Left ventricle myocardium superior (tissue), 1 donor: ENCODE measurements at regions not wholly inside any gene's neighbourhood (a gene's known extent, or its start where the extent isn't known, plus 50 kb on each side); places are given as distances from the start of the nearest gene placed in this dataset.
A peak's percentile ranks its signal among the peaks of the same experiment; 100 is the strongest.

Source experiments
- ATAC-seq: fragments of 200-7000 bp; cut with Tn5 transposase; one replicate; pipeline ENCODE4 v1.9.1; 2020; ENCODE audit warnings: mild to moderate bottlenecking, moderate library complexity
- DNase-seq: peaks from one replicate; pipeline ENCODE4 v3.0.0-alpha.2; 2020
- intact Hi-C: fragments of 100-400 bp; cut with micrococcal nuclease; formaldehyde crosslinking; loops from one replicate; pipeline ENCODE4 v1.11.0; 2022
- donor health status: DM: no; HTN: yes; CAD: no; lungs with severe emphysema.

GRCh38 chr9:108363311-108363710, 492.5 kb downstream of the ACTL7B start:
- intact Hi-C loops, result no loop called here
- no peak for ATAC-seq
- no peak for DNase-seq

GRCh38 chr9:108360304-108360703, 495.5 kb downstream of the ACTL7B start:
- intact Hi-C loops, result no loop called here
- ATAC-seq (no peak), DNase-seq (no peak)

- no peak for DNase-seq
- ATAC-seq, result no peak
- intact Hi-C loops, result no loop called here
Measured at GRCh38 chr9:108356806-108357205, 499.0 kb downstream of the ACTL7B start.

- intact Hi-C loops, result no loop called here
- DNase-seq, result no peak
Measured at GRCh38 chr9:108351571-108351970, 504.2 kb downstream of the ACTL7B start.

GRCh38 chr9:108347463-108348188, 508.2 kb downstream of the ACTL7B start:
- intact Hi-C loops, result no loop called here
- ATAC-seq, result peak; percentile 59
- DNase-seq, result no peak

More at GRCh38 chr9:108351571-108351970, 504.2 kb downstream of the ACTL7B start:
- no peak for ATAC-seq

GRCh38 chr9:108345826-108346225, 510.0 kb downstream of the ACTL7B start:
- no peak for ATAC-seq
- intact Hi-C loops, result no loop called here
- DNase-seq, result no peak

- intact Hi-C loops, result no loop called here
- ATAC-seq (no peak), DNase-seq (no peak)
Measured at GRCh38 chr9:108339251-108339650, 516.5 kb downstream of the ACTL7B start.

- ATAC-seq (no peak), DNase-seq (no peak)
- intact Hi-C loops, result no loop called here
Measured at GRCh38 chr9:108336575-108336974, 519.2 kb downstream of the ACTL7B start.

GRCh38 chr9:108333530-108333983, 522.2 kb downstream of the ACTL7B start:
- ATAC-seq (peak; percentile 26), DNase-seq (no peak)
- intact Hi-C loops, result no loop called here

- DNase-seq, result no peak
- intact Hi-C loops, result no loop called here
- ATAC-seq, result no peak
Measured at GRCh38 chr9:108331596-108331995, 524.2 kb downstream of the ACTL7B start.

- intact Hi-C loops, result no loop called here
- ATAC-seq (no peak), DNase-seq (no peak)
Measured at GRCh38 chr9:108325406-108325805, 530.4 kb downstream of the ACTL7B start.

GRCh38 chr9:108323615-108324014, 532.2 kb downstream of the ACTL7B start:
- DNase-seq, result no peak
- intact Hi-C loops, result no loop called here
- ATAC-seq, result no peak

GRCh38 chr9:108322326-108323098, 533.3 kb downstream of the ACTL7B start:
- intact Hi-C loops, result no loop called here
- ATAC-seq, result no peak
- DNase-seq, result no peak

GRCh38 chr9:108316630-108317029, 539.2 kb downstream of the ACTL7B start:
- ATAC-seq, result no peak
- intact Hi-C loops, result no loop called here

GRCh38 chr9:108316066-108316465, 539.7 kb downstream of the ACTL7B start:
- no peak for ATAC-seq
- intact Hi-C loops, result no loop called here
- DNase-seq, result no peak

More at GRCh38 chr9:108316630-108317029, 539.2 kb downstream of the ACTL7B start:
- DNase-seq, result no peak

- intact Hi-C loops, result no loop called here
- DNase-seq, result no peak
- no peak for ATAC-seq
Measured at GRCh38 chr9:108311745-108312144, 544.0 kb downstream of the ACTL7B start.

GRCh38 chr9:108310202-108310601, 545.6 kb downstream of the ACTL7B start:
- ATAC-seq, result no peak
- no peak for DNase-seq
- intact Hi-C loops, result no loop called here

GRCh38 chr9:108300306-108301287, 555.2 kb downstream of the ACTL7B start:
- intact Hi-C loops, result no loop called here
- ATAC-seq, result peak; percentile 19
- DNase-seq, result no peak

- intact Hi-C loops, result no loop called here
- ATAC-seq (peak; percentile 61), DNase-seq (peak; percentile 31)
Measured at GRCh38 chr9:108297073-108297472, 558.7 kb downstream of the ACTL7B start.
